ENCODE measurements at regions not wholly inside any gene's neighbourhood (a gene's known extent, or its start where the extent isn't known, plus 50 kb on each side); places are given as distances from the start of the nearest gene placed in this dataset.
A peak's percentile ranks its signal among the peaks of the same experiment; 100 is the strongest.

DNA sequence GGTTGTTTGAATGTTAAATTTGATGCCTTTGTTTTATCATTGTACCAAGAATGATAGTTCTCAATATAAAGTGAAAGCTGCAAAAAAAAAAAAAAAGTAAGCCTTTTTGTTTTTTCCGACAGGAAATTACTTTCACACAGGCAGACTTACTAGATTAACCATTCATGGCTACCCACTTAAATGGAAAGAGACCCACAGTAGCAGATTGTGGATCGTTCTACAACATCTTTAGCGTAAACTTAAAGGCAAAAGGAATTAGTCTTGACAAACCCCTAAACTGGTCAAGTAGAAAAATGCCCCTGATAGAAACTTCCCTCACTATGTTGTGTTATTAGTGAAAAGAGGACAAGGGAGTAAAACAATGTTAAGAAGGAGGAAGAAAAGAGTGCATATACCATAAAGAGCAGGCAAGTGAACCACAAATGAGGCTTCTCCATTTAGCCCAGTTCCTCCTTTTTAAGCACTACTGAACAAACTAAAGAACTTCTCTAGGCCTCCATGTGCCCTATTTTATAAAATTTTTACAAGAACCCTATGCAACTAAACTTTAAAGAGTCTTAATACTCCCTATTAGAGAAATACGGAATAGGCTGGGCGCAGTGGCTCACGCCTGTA, 1560.3 kb downstream of the MRPL39 start:
- DNase-seq (no peak), ATAC-seq (no peak)
- H3K4me1 ChIP-seq: no peaks in the 10 kb centered on the region
- no peaks in the 10 kb centered on the region for H3K9me3 ChIP-seq
- no peak overlapping the region for H3K27ac ChIP-seq
- TF ChIP-seq, protein P1, sequence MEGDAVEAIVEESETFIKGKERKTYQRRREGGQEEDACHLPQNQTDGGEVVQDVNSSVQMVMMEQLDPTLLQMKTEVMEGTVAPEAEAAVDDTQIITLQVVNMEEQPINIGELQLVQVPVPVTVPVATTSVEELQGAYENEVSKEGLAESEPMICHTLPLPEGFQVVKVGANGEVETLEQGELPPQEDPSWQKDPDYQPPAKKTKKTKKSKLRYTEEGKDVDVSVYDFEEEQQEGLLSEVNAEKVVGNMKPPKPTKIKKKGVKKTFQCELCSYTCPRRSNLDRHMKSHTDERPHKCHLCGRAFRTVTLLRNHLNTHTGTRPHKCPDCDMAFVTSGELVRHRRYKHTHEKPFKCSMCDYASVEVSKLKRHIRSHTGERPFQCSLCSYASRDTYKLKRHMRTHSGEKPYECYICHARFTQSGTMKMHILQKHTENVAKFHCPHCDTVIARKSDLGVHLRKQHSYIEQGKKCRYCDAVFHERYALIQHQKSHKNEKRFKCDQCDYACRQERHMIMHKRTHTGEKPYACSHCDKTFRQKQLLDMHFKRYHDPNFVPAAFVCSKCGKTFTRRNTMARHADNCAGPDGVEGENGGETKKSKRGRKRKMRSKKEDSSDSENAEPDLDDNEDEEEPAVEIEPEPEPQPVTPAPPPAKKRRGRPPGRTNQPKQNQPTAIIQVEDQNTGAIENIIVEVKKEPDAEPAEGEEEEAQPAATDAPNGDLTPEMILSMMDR (IDR thresholded peaks at IDR 0.05): no peak
- H3K36me3 ChIP-seq: no peaks in the 10 kb centered on the region
- intact Hi-C loops (cut with DNase I): no loop called here
- H3K4me3 ChIP-seq: no peak overlapping the region
- H3K27me3 ChIP-seq (ENCODE audit: low read depth): no peaks in the 10 kb centered on the region

DNA sequence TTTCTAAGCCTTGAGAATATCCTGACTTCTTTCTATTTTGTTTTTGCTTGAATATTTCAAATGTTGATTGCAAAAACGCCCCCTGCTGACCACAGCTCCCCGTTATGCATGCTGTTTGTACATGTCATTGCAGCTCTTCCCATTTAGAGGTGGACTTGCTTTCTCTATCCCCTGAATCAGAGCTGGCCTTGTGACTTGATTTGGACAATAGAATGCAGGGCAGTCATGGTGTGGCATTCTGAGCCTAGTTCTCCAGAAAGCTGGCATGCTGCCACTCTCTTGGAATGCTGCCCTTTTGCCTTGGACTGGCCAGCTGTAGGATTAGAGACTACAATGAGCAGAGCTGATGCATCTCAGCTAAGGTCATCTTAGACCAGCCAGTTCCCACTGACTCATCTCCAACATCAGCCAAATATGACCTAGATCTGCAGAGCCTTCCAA, 1561.5 kb downstream of the MRPL39 start:
- intact Hi-C loops (cut with DNase I): no loop called here

DNA sequence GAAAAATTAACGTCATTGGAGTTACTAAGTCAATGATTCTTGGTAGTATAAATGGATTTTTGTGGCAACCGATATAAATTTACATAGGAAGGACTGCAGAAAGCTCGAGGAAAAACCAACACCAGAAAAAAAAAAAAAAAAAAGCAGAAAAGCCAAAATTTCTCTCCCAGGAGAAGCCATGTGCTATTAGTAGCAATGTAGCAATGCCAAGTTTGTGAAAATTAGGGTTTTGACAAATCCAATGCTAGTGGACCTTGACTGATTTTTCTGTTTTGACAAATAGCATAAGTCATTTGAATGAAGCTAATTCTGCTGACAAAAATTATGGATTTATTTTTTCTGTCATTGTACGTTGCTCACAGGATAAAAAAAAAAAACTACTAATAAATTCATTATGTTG, 1561.9 kb downstream of the MRPL39 start:
- no peaks in the 10 kb centered on the region for H3K9me3 ChIP-seq
- H3K36me3 ChIP-seq: no peaks in the 10 kb centered on the region
- TF ChIP-seq, protein P1 (IDR thresholded peaks at IDR 0.05): no peak
- H3K27me3 ChIP-seq (ENCODE audit: low read depth): no peaks in the 10 kb centered on the region
- H3K27ac ChIP-seq: no peak overlapping the region
- H3K4me1 ChIP-seq: no peaks in the 10 kb centered on the region
- intact Hi-C loops (cut with DNase I): no loop called here
- ATAC-seq: no peak
- no peak overlapping the region for H3K4me3 ChIP-seq
- no peak for DNase-seq

More for the DNA sequence above, 1561.5 kb downstream of the MRPL39 start:
- Histone ChIP-seq H3K4me3 (no peak overlapping the region), H3K9me3 (no peaks in the 10 kb centered on the region), H3K36me3 (no peaks in the 10 kb centered on the region), H3K4me1 (no peaks in the 10 kb centered on the region), H3K27ac (no peak overlapping the region), H3K27me3 (ENCODE audit: low read depth) (no peaks in the 10 kb centered on the region)
- TF ChIP-seq, protein P1 (IDR thresholded peaks at IDR 0.05): peak; percentile 33
- ATAC-seq: peak; percentile 30 to 54
- peak; percentile 47 for DNase-seq

DNA sequence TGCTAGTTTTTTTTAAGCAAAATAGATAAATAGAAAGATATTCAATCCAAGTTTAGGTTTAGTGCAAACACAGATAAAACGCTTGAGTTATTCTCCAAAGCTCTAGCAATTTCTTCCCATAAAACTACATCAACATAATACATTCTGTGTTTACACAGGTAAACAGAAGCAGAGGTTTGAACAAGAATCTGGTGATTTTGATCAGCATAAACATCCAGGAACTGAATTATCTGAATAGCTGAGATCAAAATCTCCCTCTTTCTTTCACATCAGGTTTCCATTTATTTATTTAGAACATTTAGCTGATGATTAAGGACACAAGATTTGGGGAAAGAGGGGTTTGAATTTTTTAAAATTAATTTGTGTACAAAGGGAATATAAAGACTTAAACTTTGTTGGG, 1564.6 kb downstream of the MRPL39 start:
- no peak for ATAC-seq
- no peaks in the 10 kb centered on the region for H3K4me1 ChIP-seq
- no peaks in the 10 kb centered on the region for H3K9me3 ChIP-seq
- no peak for DNase-seq
- no peaks in the 10 kb centered on the region for H3K27me3 ChIP-seq (ENCODE audit: low read depth)
- no peak overlapping the region for H3K4me3 ChIP-seq
- TF ChIP-seq, protein P1 (IDR thresholded peaks at IDR 0.05): no peak
- no peaks in the 10 kb centered on the region for H3K36me3 ChIP-seq
- H3K27ac ChIP-seq: no peak overlapping the region
- intact Hi-C loops (cut with DNase I): no loop called here

DNA sequence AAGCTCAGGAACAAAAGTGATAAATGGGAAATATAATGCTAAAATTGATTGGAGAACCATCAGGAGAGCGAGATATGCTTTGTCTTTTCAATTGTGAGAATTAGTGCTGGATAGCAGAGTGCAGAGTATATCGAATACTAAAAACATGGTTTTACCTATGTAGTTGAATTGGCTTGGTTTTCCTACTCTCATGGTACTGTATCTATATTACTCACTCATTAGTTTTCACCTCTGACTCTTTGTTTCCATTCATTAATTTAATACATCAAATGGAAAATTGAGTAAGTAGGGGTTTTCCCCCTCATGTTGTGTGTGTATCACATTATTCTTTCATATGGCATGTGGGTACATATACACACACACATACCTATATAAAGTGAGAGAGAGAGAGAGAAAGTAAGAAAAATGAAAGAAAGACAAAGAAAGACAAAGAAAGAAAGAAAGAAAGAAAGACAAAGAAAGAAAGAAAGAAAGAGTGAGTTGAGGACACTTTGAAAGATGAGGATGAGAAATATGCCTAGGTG, 1574.5 kb downstream of the MRPL39 start:
- H3K36me3 ChIP-seq: no peaks in the 10 kb centered on the region
- no peak overlapping the region for H3K27ac ChIP-seq
- ATAC-seq (no peak), DNase-seq (no peak)
- no peaks in the 10 kb centered on the region for H3K4me1 ChIP-seq
- H3K27me3 ChIP-seq (ENCODE audit: low read depth): no peaks in the 10 kb centered on the region
- no peaks in the 10 kb centered on the region for H3K9me3 ChIP-seq
- H3K4me3 ChIP-seq: no peak overlapping the region
- TF ChIP-seq, protein P1 (IDR thresholded peaks at IDR 0.05): no peak
- intact Hi-C loops (cut with DNase I): no loop called here
